ENCODE measurements at regions not wholly inside any gene's neighbourhood (a gene's known extent, or its start where the extent isn't known, plus 50 kb on each side); places are given as distances from the start of the nearest gene placed in this dataset.

- Histone ChIP-seq H3K36me3 (ENCODE audit: control insufficient read depth in 2 of 2, insufficient read depth in 2 of 2, low read length in 2 of 2) (no peaks in the 10 kb centered on the region), H3K27ac (ENCODE audit: low read length) (no peak overlapping the region), H3K4me3 (ENCODE audit: low read length in 2 of 2) (no peak overlapping the region), H3K9me3 (ENCODE audit: control insufficient read depth in 2 of 2, low read length in 2 of 2) (no peaks in the 10 kb centered on the region), H3K27me3 (ENCODE audit: control insufficient read depth in 1 of 2, insufficient read depth in 2 of 2, low read length in 2 of 2) (no peaks in the 10 kb centered on the region), H3K4me1 (ENCODE audit: control insufficient read depth, insufficient read depth, low read length) (no peaks in the 10 kb centered on the region), H3K9ac (ENCODE audit: low read length in 2 of 2) (no peak overlapping the region)
These were observed 474.1 kb downstream of the ETNK1 start for GRCh38 chr12:23099104-23099503.

- Histone ChIP-seq H3K4me3 (ENCODE audit: low read length in 2 of 2) (no peak overlapping the region), H3K27ac (ENCODE audit: low read length) (no peak overlapping the region), H3K36me3 (ENCODE audit: control insufficient read depth in 2 of 2, insufficient read depth in 2 of 2, low read length in 2 of 2) (no peaks in the 10 kb centered on the region), H3K9ac (ENCODE audit: low read length in 2 of 2) (no peak overlapping the region), H3K9me3 (ENCODE audit: control insufficient read depth in 2 of 2, low read length in 2 of 2) (no peaks in the 10 kb centered on the region), H3K27me3 (ENCODE audit: control insufficient read depth in 1 of 2, insufficient read depth in 2 of 2, low read length in 2 of 2) (no peaks in the 10 kb centered on the region), H3K4me1 (ENCODE audit: control insufficient read depth, insufficient read depth, low read length) (no peaks in the 10 kb centered on the region)
These were observed 474.6 kb downstream of the ETNK1 start for GRCh38 chr12:23099604-23100003.

GRCh38 chr12:23108957-23109356 lies 484.0 kb downstream of the ETNK1 start:
- Histone ChIP-seq H3K27ac (ENCODE audit: low read length) (no peak overlapping the region), H3K4me3 (ENCODE audit: low read length in 2 of 2) (no peak overlapping the region), H3K4me1 (ENCODE audit: control insufficient read depth, insufficient read depth, low read length) (no peaks in the 10 kb centered on the region), H3K9ac (ENCODE audit: low read length in 2 of 2) (no peak overlapping the region), H3K36me3 (ENCODE audit: control insufficient read depth in 2 of 2, insufficient read depth in 2 of 2, low read length in 2 of 2) (no peaks in the 10 kb centered on the region), H3K9me3 (ENCODE audit: control insufficient read depth in 2 of 2, low read length in 2 of 2) (no peaks in the 10 kb centered on the region), H3K27me3 (ENCODE audit: control insufficient read depth in 1 of 2, insufficient read depth in 2 of 2, low read length in 2 of 2) (no peaks in the 10 kb centered on the region)

GRCh38 chr12:23113781-23114180 lies 488.8 kb downstream of the ETNK1 start:
- Histone ChIP-seq H3K9me3 (ENCODE audit: control insufficient read depth in 2 of 2, low read length in 2 of 2) (no peaks in the 10 kb centered on the region), H3K9ac (ENCODE audit: low read length in 2 of 2) (no peak overlapping the region), H3K27me3 (ENCODE audit: control insufficient read depth in 1 of 2, insufficient read depth in 2 of 2, low read length in 2 of 2) (no peaks in the 10 kb centered on the region), H3K36me3 (ENCODE audit: control insufficient read depth in 2 of 2, insufficient read depth in 2 of 2, low read length in 2 of 2) (no peaks in the 10 kb centered on the region), H3K4me3 (ENCODE audit: low read length in 2 of 2) (no peak overlapping the region), H3K4me1 (ENCODE audit: control insufficient read depth, insufficient read depth, low read length) (no peaks in the 10 kb centered on the region), H3K27ac (ENCODE audit: low read length) (no peak overlapping the region)

- H3K36me3 ChIP-seq (ENCODE audit: control insufficient read depth in 2 of 2, insufficient read depth in 2 of 2, low read length in 2 of 2) = no peaks in the 10 kb centered on the region
These were observed 491.0 kb downstream of the ETNK1 start for GRCh38 chr12:23115984-23116383.

GRCh38 chr12:23126794-23127193 lies 501.8 kb downstream of the ETNK1 start:
- Histone ChIP-seq H3K4me3 (ENCODE audit: low read length in 2 of 2) (no peak overlapping the region), H3K27me3 (ENCODE audit: control insufficient read depth in 1 of 2, insufficient read depth in 2 of 2, low read length in 2 of 2) (no peaks in the 10 kb centered on the region), H3K4me1 (ENCODE audit: control insufficient read depth, insufficient read depth, low read length) (no peaks in the 10 kb centered on the region), H3K9ac (ENCODE audit: low read length in 2 of 2) (no peak overlapping the region), H3K27ac (ENCODE audit: low read length) (no peak overlapping the region), H3K9me3 (ENCODE audit: control insufficient read depth in 2 of 2, low read length in 2 of 2) (no peaks in the 10 kb centered on the region), H3K36me3 (ENCODE audit: control insufficient read depth in 2 of 2, insufficient read depth in 2 of 2, low read length in 2 of 2) (no peaks in the 10 kb centered on the region)

More at GRCh38 chr12:23115984-23116383, 491.0 kb downstream of the ETNK1 start:
- no peak overlapping the region for H3K9ac ChIP-seq (ENCODE audit: low read length in 2 of 2)
- H3K27me3 ChIP-seq (ENCODE audit: control insufficient read depth in 1 of 2, insufficient read depth in 2 of 2, low read length in 2 of 2) = no peaks in the 10 kb centered on the region
- no peak overlapping the region for H3K4me3 ChIP-seq (ENCODE audit: low read length in 2 of 2)
- H3K4me1 ChIP-seq (ENCODE audit: control insufficient read depth, insufficient read depth, low read length) = no peaks in the 10 kb centered on the region
- H3K9me3 ChIP-seq (ENCODE audit: control insufficient read depth in 2 of 2, low read length in 2 of 2) = no peaks in the 10 kb centered on the region
- no peak overlapping the region for H3K27ac ChIP-seq (ENCODE audit: low read length)

- no peaks in the 10 kb centered on the region for H3K36me3 ChIP-seq (ENCODE audit: control insufficient read depth in 2 of 2, insufficient read depth in 2 of 2, low read length in 2 of 2)
- H3K27ac ChIP-seq (ENCODE audit: low read length) = no peak overlapping the region
- H3K4me1 ChIP-seq (ENCODE audit: control insufficient read depth, insufficient read depth, low read length) = no peaks in the 10 kb centered on the region
- H3K4me3 ChIP-seq (ENCODE audit: low read length in 2 of 2) = no peak overlapping the region
- no peak overlapping the region for H3K9ac ChIP-seq (ENCODE audit: low read length in 2 of 2)
- no peaks in the 10 kb centered on the region for H3K9me3 ChIP-seq (ENCODE audit: control insufficient read depth in 2 of 2, low read length in 2 of 2)
- no peaks in the 10 kb centered on the region for H3K27me3 ChIP-seq (ENCODE audit: control insufficient read depth in 1 of 2, insufficient read depth in 2 of 2, low read length in 2 of 2)
These were observed 502.7 kb downstream of the ETNK1 start for GRCh38 chr12:23127701-23128100.

GRCh38 chr12:23128462-23128861 lies 503.5 kb downstream of the ETNK1 start:
- H3K36me3 ChIP-seq (ENCODE audit: control insufficient read depth in 2 of 2, insufficient read depth in 2 of 2, low read length in 2 of 2) = no peaks in the 10 kb centered on the region
- H3K27me3 ChIP-seq (ENCODE audit: control insufficient read depth in 1 of 2, insufficient read depth in 2 of 2, low read length in 2 of 2) = no peaks in the 10 kb centered on the region
- no peaks in the 10 kb centered on the region for H3K9me3 ChIP-seq (ENCODE audit: control insufficient read depth in 2 of 2, low read length in 2 of 2)
- no peak overlapping the region for H3K4me3 ChIP-seq (ENCODE audit: low read length in 2 of 2)
- no peaks in the 10 kb centered on the region for H3K4me1 ChIP-seq (ENCODE audit: control insufficient read depth, insufficient read depth, low read length)
- H3K27ac ChIP-seq (ENCODE audit: low read length) = no peak overlapping the region
- H3K9ac ChIP-seq (ENCODE audit: low read length in 2 of 2) = no peak overlapping the region

- Histone ChIP-seq H3K36me3 (ENCODE audit: control insufficient read depth in 2 of 2, insufficient read depth in 2 of 2, low read length in 2 of 2) (no peaks in the 10 kb centered on the region), H3K27ac (ENCODE audit: low read length) (no peak overlapping the region), H3K9ac (ENCODE audit: low read length in 2 of 2) (no peak overlapping the region)
These were observed 507.4 kb downstream of the ETNK1 start for GRCh38 chr12:23132357-23132756.

GRCh38 chr12:23133471-23133870 lies 508.5 kb downstream of the ETNK1 start:
- H3K27me3 ChIP-seq (ENCODE audit: control insufficient read depth in 1 of 2, insufficient read depth in 2 of 2, low read length in 2 of 2) = no peaks in the 10 kb centered on the region

More at GRCh38 chr12:23132357-23132756, 507.4 kb downstream of the ETNK1 start:
- H3K27me3 ChIP-seq (ENCODE audit: control insufficient read depth in 1 of 2, insufficient read depth in 2 of 2, low read length in 2 of 2) = no peaks in the 10 kb centered on the region
- no peaks in the 10 kb centered on the region for H3K9me3 ChIP-seq (ENCODE audit: control insufficient read depth in 2 of 2, low read length in 2 of 2)
- no peak overlapping the region for H3K4me3 ChIP-seq (ENCODE audit: low read length in 2 of 2)
- no peaks in the 10 kb centered on the region for H3K4me1 ChIP-seq (ENCODE audit: control insufficient read depth, insufficient read depth, low read length)

GRCh38 chr12:23139026-23139425 lies 514.1 kb downstream of the ETNK1 start:
- no peaks in the 10 kb centered on the region for H3K4me1 ChIP-seq (ENCODE audit: control insufficient read depth, insufficient read depth, low read length)
- no peaks in the 10 kb centered on the region for H3K27me3 ChIP-seq (ENCODE audit: control insufficient read depth in 1 of 2, insufficient read depth in 2 of 2, low read length in 2 of 2)
- H3K36me3 ChIP-seq (ENCODE audit: control insufficient read depth in 2 of 2, insufficient read depth in 2 of 2, low read length in 2 of 2) = no peaks in the 10 kb centered on the region
- no peak overlapping the region for H3K4me3 ChIP-seq (ENCODE audit: low read length in 2 of 2)
- no peak overlapping the region for H3K27ac ChIP-seq (ENCODE audit: low read length)
- no peak overlapping the region for H3K9ac ChIP-seq (ENCODE audit: low read length in 2 of 2)
- H3K9me3 ChIP-seq (ENCODE audit: control insufficient read depth in 2 of 2, low read length in 2 of 2) = no peaks in the 10 kb centered on the region

More at GRCh38 chr12:23133471-23133870, 508.5 kb downstream of the ETNK1 start:
- no peaks in the 10 kb centered on the region for H3K9me3 ChIP-seq (ENCODE audit: control insufficient read depth in 2 of 2, low read length in 2 of 2)
- no peak overlapping the region for H3K9ac ChIP-seq (ENCODE audit: low read length in 2 of 2)
- no peak overlapping the region for H3K27ac ChIP-seq (ENCODE audit: low read length)
- no peaks in the 10 kb centered on the region for H3K36me3 ChIP-seq (ENCODE audit: control insufficient read depth in 2 of 2, insufficient read depth in 2 of 2, low read length in 2 of 2)
- H3K4me3 ChIP-seq (ENCODE audit: low read length in 2 of 2) = no peak overlapping the region
- H3K4me1 ChIP-seq (ENCODE audit: control insufficient read depth, insufficient read depth, low read length) = no peaks in the 10 kb centered on the region

Data from stomach smooth muscle (tissue), 2 donors.